ENCODE measurements at regions not wholly inside any gene's neighbourhood (a gene's known extent, or its start where the extent isn't known, plus 50 kb on each side); places are given as distances from the start of the nearest gene placed in this dataset.

- no peaks in the 10 kb centered on the region for H3K27me3 ChIP-seq (ENCODE audit: control insufficient read depth, insufficient read depth, low read length)
- no peak overlapping the region for H3K18ac ChIP-seq (ENCODE audit: low read depth, low read length)
- BruUV-seq (replicated peaks): no TSS peak
- in situ Hi-C loops (cut with MboI; ENCODE audit: low sequenced_read_pairs): no loop called here
- intact Hi-C loops (cut with micrococcal nuclease): loop anchor here (10.0 kb wide), 1 partner anchor 63 kb away; no protein-coding TSS in a partner anchor
- no peak overlapping the region for H2BK15ac ChIP-seq (ENCODE audit: low read depth, low read length)
- no peaks in the 10 kb centered on the region for H3K9me1 ChIP-seq (ENCODE audit: insufficient read depth, low read length)
- dilution Hi-C loops (cut with HindIII; ENCODE audit: low sequenced_read_pairs, unreplicated experiment): no loop called here
- DNase-seq (no peak), ATAC-seq (ENCODE audit: low read depth) (no peak)
- H3K4me1 ChIP-seq (ENCODE audit: control insufficient read depth, insufficient read depth, low read length): no peaks in the 10 kb centered on the region
- H3K36me3 ChIP-seq (ENCODE audit: control insufficient read depth, insufficient read depth, low read length): no peaks in the 10 kb centered on the region
- H4K91ac ChIP-seq (ENCODE audit: insufficient read depth, low read depth, low read length): no peak overlapping the region
- H3K9me3 ChIP-seq (ENCODE audit: control insufficient read depth, insufficient read depth, low read length): no peaks in the 10 kb centered on the region; the same call in 1 of the 2 replicates
- CTCF ChIA-PET: no interaction called here
- H3K4ac ChIP-seq (ENCODE audit: low read depth, low read length): no peak overlapping the region
- POLR2A ChIA-PET (ENCODE audit: unreplicated experiment): no interaction called here
- no CpG with 5 or more reads among the region's 1 CpG for WGBS, 2 experiments (ENCODE audit: extremely low coverage in 2 of 2, insufficient read length in 1 of 2)
- no peak overlapping the region for H2BK5ac ChIP-seq (ENCODE audit: low read depth, low read length, poor library complexity, severe bottlenecking)
- H3K14ac ChIP-seq (replicated peaks; ENCODE audit: low read depth, low read length): no peak overlapping the region
- H2AFZ ChIP-seq (replicated peaks; ENCODE audit: low read length, poor library complexity): no peak overlapping the region
- H3K23ac ChIP-seq (ENCODE audit: low read depth, low read length): no peak overlapping the region
- no peak overlapping the region for H2BK20ac ChIP-seq (ENCODE audit: low read depth, low read length)
- no peak overlapping the region for H3K56ac ChIP-seq (ENCODE audit: extremely low read depth, insufficient read depth, low read length)
- no peak overlapping the region for H2AK5ac ChIP-seq (ENCODE audit: low read depth, low read length)
- no peak overlapping the region for H3K9ac ChIP-seq (ENCODE audit: low read depth, low read length)
- no peak overlapping the region for H3K4me2 ChIP-seq (ENCODE audit: low read depth, low read length)
- no peak overlapping the region for H2AK9ac ChIP-seq (replicated peaks; ENCODE audit: low read depth, low read length, poor library complexity)
- no peak overlapping the region for H2BK120ac ChIP-seq (ENCODE audit: low read depth, low read length)
- no peak overlapping the region for H3K4me3 ChIP-seq (ENCODE audit: insufficient read depth, low read depth, low read length)
- TF ChIP-seq CHD1 (IDR thresholded peaks at IDR 0.05; ENCODE audit: low read depth, low read length) (no peak), BHLHE40 (IDR thresholded peaks at IDR 0.05; ENCODE audit: low read depth, low read length) (no peak), RFX5 (IDR thresholded peaks at IDR 0.05; ENCODE audit: low read depth, low read length) (no peak)
- H4K5ac ChIP-seq (ENCODE audit: low read depth, low read length): no peak overlapping the region
- H3K79me1 ChIP-seq (ENCODE audit: low read depth in 1 of 2, low read length in 2 of 2): no peaks in the 10 kb centered on the region
- no peaks in the 10 kb centered on the region for H4K20me1 ChIP-seq (ENCODE audit: insufficient read depth, low read length)
- H3K27ac ChIP-seq (ENCODE audit: insufficient read depth, low read length): no peak overlapping the region
- H4K8ac ChIP-seq (ENCODE audit: low read depth in 2 of 2, low read length in 2 of 2): no peak overlapping the region
Measured at GRCh38 chr9:30172206-30172605, 2212.2 kb upstream of the ACO1 start.
